ENCODE measurements at regions not wholly inside any gene's neighbourhood (a gene's known extent, or its start where the extent isn't known, plus 50 kb on each side); places are given as distances from the start of the nearest gene placed in this dataset.

- Histone ChIP-seq H3K9me3 (ENCODE audit: low read length) (no peaks in the 10 kb centered on the region), H3K4me3 (ENCODE audit: low read depth in 1 of 2, low read length in 2 of 2) (no peak overlapping the region), H3K4me1 (ENCODE audit: insufficient read depth, low read length) (peaks cover 16% of the 10 kb centered on the region), H3K36me3 (ENCODE audit: insufficient read depth, low read length) (no peaks in the 10 kb centered on the region), H3K9ac (ENCODE audit: low read length) (no peak overlapping the region), H3K27me3 (ENCODE audit: control insufficient read depth in 1 of 2, insufficient read depth in 2 of 2, low read length in 2 of 2) (no peaks in the 10 kb centered on the region), H3K27ac (ENCODE audit: low read depth, low read length) (no peak overlapping the region)
Observed at GRCh38 chr5:39816866-39817265, 392.1 kb upstream of the DAB2 start.

GRCh38 chr5:39816156-39816845, 391.5 kb upstream of the DAB2 start:
- Histone ChIP-seq H3K4me3 (ENCODE audit: low read depth in 1 of 2, low read length in 2 of 2) (no peak overlapping the region), H3K27me3 (ENCODE audit: control insufficient read depth in 1 of 2, insufficient read depth in 2 of 2, low read length in 2 of 2) (no peaks in the 10 kb centered on the region), H3K9ac (ENCODE audit: low read length) (no peak overlapping the region), H3K4me1 (ENCODE audit: insufficient read depth, low read length) (peaks cover 16% of the 10 kb centered on the region), H3K27ac (ENCODE audit: low read depth, low read length) (no peak overlapping the region), H3K36me3 (ENCODE audit: insufficient read depth, low read length) (no peaks in the 10 kb centered on the region), H3K9me3 (ENCODE audit: low read length) (no peaks in the 10 kb centered on the region)

GRCh38 chr5:39815711-39816110, 390.9 kb upstream of the DAB2 start:
- peaks cover 16% of the 10 kb centered on the region for H3K4me1 ChIP-seq (ENCODE audit: insufficient read depth, low read length)
- H3K27me3 ChIP-seq (ENCODE audit: control insufficient read depth in 1 of 2, insufficient read depth in 2 of 2, low read length in 2 of 2) = no peaks in the 10 kb centered on the region
- no peak overlapping the region for H3K27ac ChIP-seq (ENCODE audit: low read depth, low read length)

GRCh38 chr5:39811381-39811780, 386.6 kb upstream of the DAB2 start:
- Histone ChIP-seq H3K27ac (ENCODE audit: low read depth, low read length) (no peak overlapping the region), H3K9me3 (ENCODE audit: low read length) (no peaks in the 10 kb centered on the region)

More at GRCh38 chr5:39815711-39816110, 390.9 kb upstream of the DAB2 start:
- H3K9ac ChIP-seq (ENCODE audit: low read length) = no peak overlapping the region
- H3K9me3 ChIP-seq (ENCODE audit: low read length) = no peaks in the 10 kb centered on the region
- no peak overlapping the region for H3K4me3 ChIP-seq (ENCODE audit: low read depth in 1 of 2, low read length in 2 of 2)
- no peaks in the 10 kb centered on the region for H3K36me3 ChIP-seq (ENCODE audit: insufficient read depth, low read length)

GRCh38 chr5:39808656-39809055, 383.9 kb upstream of the DAB2 start:
- H3K27me3 ChIP-seq (ENCODE audit: control insufficient read depth in 1 of 2, insufficient read depth in 2 of 2, low read length in 2 of 2) = no peaks in the 10 kb centered on the region
- no peak overlapping the region for H3K4me3 ChIP-seq (ENCODE audit: low read depth in 1 of 2, low read length in 2 of 2)
- H3K9me3 ChIP-seq (ENCODE audit: low read length) = no peaks in the 10 kb centered on the region
- H3K9ac ChIP-seq (ENCODE audit: low read length) = no peak overlapping the region
- H3K27ac ChIP-seq (ENCODE audit: low read depth, low read length) = no peak overlapping the region
- H3K4me1 ChIP-seq (ENCODE audit: insufficient read depth, low read length) = no peaks in the 10 kb centered on the region
- no peaks in the 10 kb centered on the region for H3K36me3 ChIP-seq (ENCODE audit: insufficient read depth, low read length)

More at GRCh38 chr5:39811381-39811780, 386.6 kb upstream of the DAB2 start:
- Histone ChIP-seq H3K4me3 (ENCODE audit: low read depth in 1 of 2, low read length in 2 of 2) (no peak overlapping the region), H3K4me1 (ENCODE audit: insufficient read depth, low read length) (peaks cover 5% of the 10 kb centered on the region), H3K27me3 (ENCODE audit: control insufficient read depth in 1 of 2, insufficient read depth in 2 of 2, low read length in 2 of 2) (no peaks in the 10 kb centered on the region), H3K36me3 (ENCODE audit: insufficient read depth, low read length) (no peaks in the 10 kb centered on the region), H3K9ac (ENCODE audit: low read length) (no peak overlapping the region)

- H3K27ac ChIP-seq (ENCODE audit: low read depth, low read length) = no peak overlapping the region
- H3K4me3 ChIP-seq (ENCODE audit: low read depth in 1 of 2, low read length in 2 of 2) = no peak overlapping the region
- H3K9me3 ChIP-seq (ENCODE audit: low read length) = no peaks in the 10 kb centered on the region
- H3K4me1 ChIP-seq (ENCODE audit: insufficient read depth, low read length) = peaks cover 6% of the 10 kb centered on the region
- H3K36me3 ChIP-seq (ENCODE audit: insufficient read depth, low read length) = no peaks in the 10 kb centered on the region
- no peak overlapping the region for H3K9ac ChIP-seq (ENCODE audit: low read length)
- H3K27me3 ChIP-seq (ENCODE audit: control insufficient read depth in 1 of 2, insufficient read depth in 2 of 2, low read length in 2 of 2) = no peaks in the 10 kb centered on the region
Observed at GRCh38 chr5:39801306-39801705, 376.5 kb upstream of the DAB2 start.

- H3K27me3 ChIP-seq (ENCODE audit: control insufficient read depth in 1 of 2, insufficient read depth in 2 of 2, low read length in 2 of 2) = no peaks in the 10 kb centered on the region
- no peaks in the 10 kb centered on the region for H3K36me3 ChIP-seq (ENCODE audit: insufficient read depth, low read length)
- H3K4me3 ChIP-seq (ENCODE audit: low read depth in 1 of 2, low read length in 2 of 2) = peak overlapping the region in 1 of 2 donors; percentile 8
- H3K9me3 ChIP-seq (ENCODE audit: low read length) = no peaks in the 10 kb centered on the region
- no peak overlapping the region for H3K27ac ChIP-seq (ENCODE audit: low read depth, low read length)
- H3K4me1 ChIP-seq (ENCODE audit: insufficient read depth, low read length) = peaks cover 6% of the 10 kb centered on the region
- no peak overlapping the region for H3K9ac ChIP-seq (ENCODE audit: low read length)
Observed at GRCh38 chr5:39800042-39800601, 375.3 kb upstream of the DAB2 start.

- Histone ChIP-seq H3K27me3 (ENCODE audit: control insufficient read depth in 1 of 2, insufficient read depth in 2 of 2, low read length in 2 of 2) (no peaks in the 10 kb centered on the region), H3K4me1 (ENCODE audit: insufficient read depth, low read length) (peaks cover 6% of the 10 kb centered on the region), H3K4me3 (ENCODE audit: low read depth in 1 of 2, low read length in 2 of 2) (no peak overlapping the region), H3K9ac (ENCODE audit: low read length) (no peak overlapping the region), H3K27ac (ENCODE audit: low read depth, low read length) (no peak overlapping the region), H3K9me3 (ENCODE audit: low read length) (no peaks in the 10 kb centered on the region), H3K36me3 (ENCODE audit: insufficient read depth, low read length) (no peaks in the 10 kb centered on the region)
Observed at GRCh38 chr5:39799242-39799641, 374.5 kb upstream of the DAB2 start.

GRCh38 chr5:39794513-39795210, 369.9 kb upstream of the DAB2 start:
- H3K27ac ChIP-seq (ENCODE audit: low read depth, low read length) = no peak overlapping the region

GRCh38 chr5:39785410-39785809, 360.6 kb upstream of the DAB2 start:
- H3K27me3 ChIP-seq (ENCODE audit: control insufficient read depth in 1 of 2, insufficient read depth in 2 of 2, low read length in 2 of 2) = no peaks in the 10 kb centered on the region
- no peaks in the 10 kb centered on the region for H3K4me1 ChIP-seq (ENCODE audit: insufficient read depth, low read length)
- no peak overlapping the region for H3K27ac ChIP-seq (ENCODE audit: low read depth, low read length)
- no peak overlapping the region for H3K4me3 ChIP-seq (ENCODE audit: low read depth in 1 of 2, low read length in 2 of 2)
- H3K9me3 ChIP-seq (ENCODE audit: low read length) = no peaks in the 10 kb centered on the region
- H3K36me3 ChIP-seq (ENCODE audit: insufficient read depth, low read length) = no peaks in the 10 kb centered on the region
- H3K9ac ChIP-seq (ENCODE audit: low read length) = no peak overlapping the region

More at GRCh38 chr5:39794513-39795210, 369.9 kb upstream of the DAB2 start:
- H3K9me3 ChIP-seq (ENCODE audit: low read length) = no peaks in the 10 kb centered on the region
- H3K4me3 ChIP-seq (ENCODE audit: low read depth in 1 of 2, low read length in 2 of 2) = no peak overlapping the region
- no peak overlapping the region for H3K9ac ChIP-seq (ENCODE audit: low read length)
- H3K27me3 ChIP-seq (ENCODE audit: control insufficient read depth in 1 of 2, insufficient read depth in 2 of 2, low read length in 2 of 2) = no peaks in the 10 kb centered on the region
- H3K36me3 ChIP-seq (ENCODE audit: insufficient read depth, low read length) = no peaks in the 10 kb centered on the region
- peaks cover 6% of the 10 kb centered on the region for H3K4me1 ChIP-seq (ENCODE audit: insufficient read depth, low read length)

GRCh38 chr5:39783756-39784421, 359.1 kb upstream of the DAB2 start:
- no peak overlapping the region for H3K4me3 ChIP-seq (ENCODE audit: low read depth in 1 of 2, low read length in 2 of 2)
- no peaks in the 10 kb centered on the region for H3K36me3 ChIP-seq (ENCODE audit: insufficient read depth, low read length)
- H3K4me1 ChIP-seq (ENCODE audit: insufficient read depth, low read length) = no peaks in the 10 kb centered on the region
- no peak overlapping the region for H3K27ac ChIP-seq (ENCODE audit: low read depth, low read length)
- no peaks in the 10 kb centered on the region for H3K9me3 ChIP-seq (ENCODE audit: low read length)
- no peaks in the 10 kb centered on the region for H3K27me3 ChIP-seq (ENCODE audit: control insufficient read depth in 1 of 2, insufficient read depth in 2 of 2, low read length in 2 of 2)
- H3K9ac ChIP-seq (ENCODE audit: low read length) = no peak overlapping the region
